ENCODE measurements at regions not wholly inside any gene's neighbourhood (a gene's known extent, or its start where the extent isn't known, plus 50 kb on each side); places are given as distances from the start of the nearest gene placed in this dataset.
"Not testable (repeated sequence)": the region's sequence is repeated elsewhere in the genome, so short reads cannot be mapped to it uniquely, and the experiment has no call there.

DNA sequence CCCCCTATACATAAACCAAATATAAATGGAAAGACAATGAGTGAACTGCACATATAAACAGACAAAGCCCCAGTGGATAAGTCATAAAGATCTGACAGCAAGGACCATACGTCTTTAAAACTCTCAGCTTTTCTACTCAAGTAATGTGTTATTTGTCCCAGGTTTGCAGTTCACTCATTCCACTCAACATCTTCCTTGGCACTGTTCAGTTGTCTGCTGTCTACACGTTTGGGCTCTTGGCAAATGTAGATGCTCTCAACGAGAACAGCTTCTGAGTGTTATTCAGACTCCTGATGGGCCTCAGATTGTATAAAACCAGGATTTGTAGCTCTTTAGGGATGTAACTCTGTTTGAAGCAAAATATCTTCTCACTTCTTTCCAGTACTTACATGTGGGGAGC lies 198.2 kb upstream of the SEMA6A start:
- peaks cover 0 to 2% (median 0%) of the 10 kb centered on the region in 3 donors for H3K27me3 ChIP-seq (ENCODE audit: control insufficient read depth in 3 of 3, insufficient read depth in 3 of 3, low read length in 2 of 3)
- H3K4me3 ChIP-seq = no peak overlapping the region
- TF ChIP-seq, protein P1, sequence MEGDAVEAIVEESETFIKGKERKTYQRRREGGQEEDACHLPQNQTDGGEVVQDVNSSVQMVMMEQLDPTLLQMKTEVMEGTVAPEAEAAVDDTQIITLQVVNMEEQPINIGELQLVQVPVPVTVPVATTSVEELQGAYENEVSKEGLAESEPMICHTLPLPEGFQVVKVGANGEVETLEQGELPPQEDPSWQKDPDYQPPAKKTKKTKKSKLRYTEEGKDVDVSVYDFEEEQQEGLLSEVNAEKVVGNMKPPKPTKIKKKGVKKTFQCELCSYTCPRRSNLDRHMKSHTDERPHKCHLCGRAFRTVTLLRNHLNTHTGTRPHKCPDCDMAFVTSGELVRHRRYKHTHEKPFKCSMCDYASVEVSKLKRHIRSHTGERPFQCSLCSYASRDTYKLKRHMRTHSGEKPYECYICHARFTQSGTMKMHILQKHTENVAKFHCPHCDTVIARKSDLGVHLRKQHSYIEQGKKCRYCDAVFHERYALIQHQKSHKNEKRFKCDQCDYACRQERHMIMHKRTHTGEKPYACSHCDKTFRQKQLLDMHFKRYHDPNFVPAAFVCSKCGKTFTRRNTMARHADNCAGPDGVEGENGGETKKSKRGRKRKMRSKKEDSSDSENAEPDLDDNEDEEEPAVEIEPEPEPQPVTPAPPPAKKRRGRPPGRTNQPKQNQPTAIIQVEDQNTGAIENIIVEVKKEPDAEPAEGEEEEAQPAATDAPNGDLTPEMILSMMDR (IDR thresholded peaks at IDR 0.05; ENCODE audit: control extremely low read depth, extremely low read depth) = no peak
- no peaks in the 10 kb centered on the region for H3K9me3 ChIP-seq (ENCODE audit: control insufficient read depth in 4 of 4, insufficient read depth in 3 of 4, low read length in 3 of 4)
- ATAC-seq (ENCODE audit: insufficient read depth, low FRiP score) (no peak), DNase-seq (no peak)
- H3K9ac ChIP-seq (ENCODE audit: insufficient read depth in 1 of 2, low read length in 2 of 2) = no peak overlapping the region
- H3K36me3 ChIP-seq (ENCODE audit: control insufficient read depth in 4 of 4, insufficient read depth in 4 of 4, low read length in 4 of 4) = no peaks in the 10 kb centered on the region
- no peak overlapping the region for H3K27ac ChIP-seq (ENCODE audit: low read depth in 1 of 2, low read length in 1 of 2)
- H3K4me1 ChIP-seq (ENCODE audit: control insufficient read depth in 5 of 5, insufficient read depth in 5 of 5, low read length in 5 of 5) = peaks cover 0 to 23% (median 5%) of the 10 kb centered on the region in 5 donors
- WGBS, 2 donors = 65 to 83% methylated on average over 3 of the region's 3 CpGs

DNA sequence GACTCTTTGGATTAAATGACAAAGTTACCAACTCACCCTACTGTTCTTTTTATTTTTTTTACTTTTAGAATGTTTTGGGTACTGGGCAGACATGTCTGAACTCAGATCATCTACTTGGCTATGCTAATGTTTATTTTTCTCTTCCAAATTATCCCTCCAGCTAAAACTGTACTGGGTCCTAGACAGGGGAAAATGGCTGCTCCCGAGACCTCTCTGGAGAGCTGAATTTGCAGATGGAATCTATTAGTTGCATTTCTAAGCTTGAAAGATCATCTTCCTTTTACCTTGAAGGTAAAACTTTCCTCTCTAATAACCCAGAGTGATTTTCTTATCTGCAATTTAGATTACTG lies 197.5 kb upstream of the SEMA6A start:
- 84 to 95% methylated on average over 1 of the region's 1 CpG for WGBS, 2 donors
- ATAC-seq (ENCODE audit: insufficient read depth, low FRiP score) (no peak), DNase-seq (no peak)
- TF ChIP-seq, protein P1 (IDR thresholded peaks at IDR 0.05; ENCODE audit: control extremely low read depth, extremely low read depth) = no peak
- peaks cover 0 to 19% (median 5%) of the 10 kb centered on the region in 5 donors for H3K4me1 ChIP-seq (ENCODE audit: control insufficient read depth in 5 of 5, insufficient read depth in 5 of 5, low read length in 5 of 5)
- H3K9ac ChIP-seq (ENCODE audit: insufficient read depth in 1 of 2, low read length in 2 of 2) = no peak overlapping the region
- H3K4me3 ChIP-seq = no peak overlapping the region
- H3K27me3 ChIP-seq (ENCODE audit: control insufficient read depth in 3 of 3, insufficient read depth in 3 of 3, low read length in 2 of 3) = peaks cover 0 to 2% (median 0%) of the 10 kb centered on the region in 3 donors
- H3K36me3 ChIP-seq (ENCODE audit: control insufficient read depth in 4 of 4, insufficient read depth in 4 of 4, low read length in 4 of 4) = no peaks in the 10 kb centered on the region
- no peaks in the 10 kb centered on the region for H3K9me3 ChIP-seq (ENCODE audit: control insufficient read depth in 4 of 4, insufficient read depth in 3 of 4, low read length in 3 of 4)
- no peak overlapping the region for H3K27ac ChIP-seq (ENCODE audit: low read depth in 1 of 2, low read length in 1 of 2)

DNA sequence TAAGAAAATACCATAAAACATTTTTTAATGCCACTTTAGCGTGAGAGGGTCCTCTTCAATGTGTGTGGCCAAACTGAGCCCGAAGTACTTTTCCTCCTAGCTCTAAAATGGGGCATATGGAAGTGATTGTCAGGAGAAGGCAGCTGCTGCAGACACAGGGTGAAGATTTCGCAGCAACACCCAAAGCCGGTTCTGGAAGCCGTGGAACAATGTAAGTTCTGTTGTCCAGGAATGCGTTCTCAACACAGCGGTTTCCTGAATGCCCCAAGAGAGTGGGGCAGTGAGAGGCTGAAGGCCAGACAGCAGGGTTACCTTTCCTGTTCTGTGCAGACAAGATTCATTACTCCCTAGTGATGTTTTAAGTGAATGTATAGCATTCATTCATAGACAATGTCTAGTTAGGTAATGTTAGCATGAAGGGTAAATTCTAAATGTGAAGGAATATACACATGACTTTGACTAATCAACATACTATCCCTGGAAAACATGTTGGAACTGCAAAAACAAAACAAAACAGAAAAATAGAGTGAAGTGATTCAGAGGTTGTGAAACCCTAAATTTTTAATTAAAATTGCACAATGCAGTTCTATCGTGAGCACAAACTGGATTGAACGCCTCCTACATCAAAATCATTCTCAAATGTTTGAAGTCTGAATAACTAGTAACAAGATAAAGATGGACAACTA lies 197.0 kb upstream of the SEMA6A start:
- 56 to 71% methylated on average over 9 of the region's 9 CpGs for WGBS, 2 donors
- H3K9me3 ChIP-seq (ENCODE audit: control insufficient read depth in 4 of 4, insufficient read depth in 3 of 4, low read length in 3 of 4) = no peaks in the 10 kb centered on the region
- H3K4me3 ChIP-seq = no peak overlapping the region
- H3K27ac ChIP-seq (ENCODE audit: low read depth in 1 of 2, low read length in 1 of 2) = peak overlapping the region in 1 of 2 donors; percentile 22
- peaks cover 0 to 19% (median 5%) of the 10 kb centered on the region in 5 donors for H3K4me1 ChIP-seq (ENCODE audit: control insufficient read depth in 5 of 5, insufficient read depth in 5 of 5, low read length in 5 of 5)
- no peak for ATAC-seq (ENCODE audit: insufficient read depth, low FRiP score)
- no peak overlapping the region for H3K9ac ChIP-seq (ENCODE audit: insufficient read depth in 1 of 2, low read length in 2 of 2)
- TF ChIP-seq, protein P1 (IDR thresholded peaks at IDR 0.05; ENCODE audit: control extremely low read depth, extremely low read depth) = no peak
- peak in 1 of 3 donors; percentile 22 for DNase-seq
- no peaks in the 10 kb centered on the region for H3K36me3 ChIP-seq (ENCODE audit: control insufficient read depth in 4 of 4, insufficient read depth in 4 of 4, low read length in 4 of 4)
- peaks cover 0 to 2% (median 0%) of the 10 kb centered on the region in 3 donors for H3K27me3 ChIP-seq (ENCODE audit: control insufficient read depth in 3 of 3, insufficient read depth in 3 of 3, low read length in 2 of 3)

DNA sequence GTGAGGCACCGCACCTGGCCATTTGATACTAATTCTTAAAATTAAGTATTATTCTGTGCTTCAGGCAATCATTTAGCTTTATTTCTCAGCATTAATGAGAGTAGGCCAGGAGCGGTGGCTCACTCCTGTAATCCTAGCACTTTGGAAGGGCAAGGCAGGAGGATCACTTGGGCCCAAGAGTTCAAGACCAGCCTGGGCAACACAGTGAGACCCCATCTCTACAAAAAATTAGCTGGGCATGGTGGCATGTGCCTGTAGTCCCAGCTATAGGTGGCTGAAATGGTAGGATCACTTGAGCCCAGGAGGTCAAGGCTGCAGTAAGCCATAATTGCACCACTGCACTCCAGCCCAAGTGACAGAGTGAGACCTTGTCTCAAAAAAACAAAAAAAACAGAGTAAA lies 195.3 kb upstream of the SEMA6A start:
- peaks cover 0 to 30% (median 5%) of the 10 kb centered on the region in 5 donors for H3K4me1 ChIP-seq (ENCODE audit: control insufficient read depth in 5 of 5, insufficient read depth in 5 of 5, low read length in 5 of 5)
- not testable (repeated sequence) for H3K4me3 ChIP-seq; ATAC-seq (ENCODE audit: insufficient read depth, low FRiP score); H3K27me3 ChIP-seq (ENCODE audit: control insufficient read depth in 3 of 3, insufficient read depth in 3 of 3, low read length in 2 of 3); H3K36me3 ChIP-seq (ENCODE audit: control insufficient read depth in 4 of 4, insufficient read depth in 4 of 4, low read length in 4 of 4); H3K9me3 ChIP-seq (ENCODE audit: control insufficient read depth in 4 of 4, insufficient read depth in 3 of 4, low read length in 3 of 4); H3K9ac ChIP-seq (ENCODE audit: insufficient read depth in 1 of 2, low read length in 2 of 2); H3K27ac ChIP-seq (ENCODE audit: low read depth in 1 of 2, low read length in 1 of 2); DNase-seq
- WGBS, 2 donors = 95 to 99% methylated on average over 2 of the region's 2 CpGs
